ENCODE measurements at regions not wholly inside any gene's neighbourhood (a gene's known extent, or its start where the extent isn't known, plus 50 kb on each side); places are given as distances from the start of the nearest gene placed in this dataset.
A peak's percentile ranks its signal among the peaks of the same experiment; 100 is the strongest.

DNA sequence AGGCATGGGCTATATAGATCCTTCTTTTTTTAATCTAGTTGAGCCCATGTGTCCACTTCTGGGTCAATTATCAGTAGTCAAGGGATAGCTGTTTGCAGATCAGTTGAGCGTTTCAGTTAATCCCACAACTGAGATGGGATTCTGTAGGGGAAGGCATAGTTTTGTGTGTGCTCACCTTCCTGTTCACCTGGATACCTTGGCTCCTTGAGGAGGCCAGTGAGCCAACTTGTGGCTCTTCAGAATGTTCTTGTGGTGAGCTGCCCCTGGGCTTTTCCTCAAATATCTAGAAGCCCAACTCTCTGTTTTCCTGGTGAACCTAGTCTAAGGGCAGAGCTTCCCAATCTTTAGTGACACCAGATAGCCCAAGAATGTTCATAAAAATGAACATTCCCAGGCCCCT, 302.9 kb upstream of the TBX3 start:
- Mint-ChIP-seq H3K4me3 (no peak overlapping the region), H3K27me3 (ENCODE audit: insufficient read depth, low read depth) (peaks cover 6% of the 10 kb centered on the region), H3K9me3 (no peaks in the 10 kb centered on the region), H3K27ac (no peak overlapping the region), H3K36me3 (no peaks in the 10 kb centered on the region), H3K4me1 (peaks cover 10% of the 10 kb centered on the region)
- no peaks in the 10 kb centered on the region for H3K36me3 ChIP-seq
- H3K4me2 ChIP-seq, result no peak overlapping the region
- H2AFZ ChIP-seq (replicated peaks), result no peak overlapping the region
- H3K4me3 ChIP-seq, result no peak overlapping the region
- H3K79me2 ChIP-seq (ENCODE audit: low read depth), result no peaks in the 10 kb centered on the region
- DNase-seq (ENCODE audit: low spot score), result no peak
- no peak overlapping the region for H3K27ac ChIP-seq
- TF ChIP-seq, protein P1, sequence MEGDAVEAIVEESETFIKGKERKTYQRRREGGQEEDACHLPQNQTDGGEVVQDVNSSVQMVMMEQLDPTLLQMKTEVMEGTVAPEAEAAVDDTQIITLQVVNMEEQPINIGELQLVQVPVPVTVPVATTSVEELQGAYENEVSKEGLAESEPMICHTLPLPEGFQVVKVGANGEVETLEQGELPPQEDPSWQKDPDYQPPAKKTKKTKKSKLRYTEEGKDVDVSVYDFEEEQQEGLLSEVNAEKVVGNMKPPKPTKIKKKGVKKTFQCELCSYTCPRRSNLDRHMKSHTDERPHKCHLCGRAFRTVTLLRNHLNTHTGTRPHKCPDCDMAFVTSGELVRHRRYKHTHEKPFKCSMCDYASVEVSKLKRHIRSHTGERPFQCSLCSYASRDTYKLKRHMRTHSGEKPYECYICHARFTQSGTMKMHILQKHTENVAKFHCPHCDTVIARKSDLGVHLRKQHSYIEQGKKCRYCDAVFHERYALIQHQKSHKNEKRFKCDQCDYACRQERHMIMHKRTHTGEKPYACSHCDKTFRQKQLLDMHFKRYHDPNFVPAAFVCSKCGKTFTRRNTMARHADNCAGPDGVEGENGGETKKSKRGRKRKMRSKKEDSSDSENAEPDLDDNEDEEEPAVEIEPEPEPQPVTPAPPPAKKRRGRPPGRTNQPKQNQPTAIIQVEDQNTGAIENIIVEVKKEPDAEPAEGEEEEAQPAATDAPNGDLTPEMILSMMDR (IDR thresholded peaks at IDR 0.05), result no peak
- TF ChIP-seq EZH2phosphoT487 (IDR thresholded peaks at IDR 0.05), result no peak
- TF ChIP-seq EZH2 (IDR thresholded peaks at IDR 0.05), result no peak
- H3K9me3 ChIP-seq (ENCODE audit: low read depth), result no peaks in the 10 kb centered on the region
- H3K9ac ChIP-seq, result no peak overlapping the region
- no peaks in the 10 kb centered on the region for H3F3A ChIP-seq (ENCODE audit: low read depth)
- H4K20me1 ChIP-seq (ENCODE audit: low read depth), result no peaks in the 10 kb centered on the region
- no peaks in the 10 kb centered on the region for H3K27me3 ChIP-seq
- no peaks in the 10 kb centered on the region for H3K4me1 ChIP-seq

DNA sequence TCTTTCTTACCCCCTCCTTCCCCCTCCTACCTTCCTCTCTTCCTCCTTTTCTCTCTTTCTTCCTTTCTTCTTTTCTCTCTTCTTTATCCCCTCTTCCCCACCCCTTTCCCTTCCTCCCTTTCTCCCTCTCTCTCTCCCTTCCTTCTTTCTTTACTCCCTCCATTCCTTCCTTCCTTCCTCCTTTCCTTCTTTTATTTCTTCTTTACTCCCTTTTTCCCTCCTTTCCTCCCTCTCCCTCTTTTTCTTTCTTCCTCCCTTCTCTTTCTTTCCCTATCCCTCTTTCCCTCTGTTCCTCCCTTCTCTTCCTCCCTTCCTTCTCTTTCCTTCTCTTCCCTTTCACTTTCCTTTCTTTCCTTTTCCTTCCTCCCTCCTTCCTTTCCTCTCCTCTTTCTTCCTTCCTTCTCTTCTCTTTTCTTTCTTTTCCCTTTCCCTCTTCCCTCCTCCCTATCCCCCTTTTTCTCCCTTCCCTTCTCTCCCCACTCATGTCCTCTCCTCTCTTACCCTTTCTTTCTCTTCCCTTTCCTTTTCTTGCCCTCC, 302.3 kb upstream of the TBX3 start:
- H3K27ac Mint-ChIP-seq, result no peak overlapping the region
- Histone ChIP-seq H3K36me3 (no peaks in the 10 kb centered on the region), H3K9me3 (ENCODE audit: low read depth) (no peaks in the 10 kb centered on the region), H3K27ac (no peak overlapping the region), H3K79me2 (ENCODE audit: low read depth) (no peaks in the 10 kb centered on the region), H4K20me1 (ENCODE audit: low read depth) (no peaks in the 10 kb centered on the region), H3K27me3 (no peaks in the 10 kb centered on the region), H3K4me2 (no peak overlapping the region), H2AFZ (replicated peaks) (no peak overlapping the region), H3K4me1 (no peaks in the 10 kb centered on the region), H3K4me3 (no peak overlapping the region), H3F3A (ENCODE audit: low read depth) (no peaks in the 10 kb centered on the region), H3K9ac (no peak overlapping the region)
- H3K36me3 Mint-ChIP-seq, result no peaks in the 10 kb centered on the region
- TF ChIP-seq EZH2 (IDR thresholded peaks at IDR 0.05) (no peak), EZH2phosphoT487 (IDR thresholded peaks at IDR 0.05) (no peak)
- peaks cover 6% of the 10 kb centered on the region for H3K27me3 Mint-ChIP-seq (ENCODE audit: insufficient read depth, low read depth)
- peaks cover 10% of the 10 kb centered on the region for H3K4me1 Mint-ChIP-seq
- no peaks in the 10 kb centered on the region for H3K9me3 Mint-ChIP-seq
- DNase-seq (ENCODE audit: low spot score), result no peak
- H3K4me3 Mint-ChIP-seq, result no peak overlapping the region

DNA sequence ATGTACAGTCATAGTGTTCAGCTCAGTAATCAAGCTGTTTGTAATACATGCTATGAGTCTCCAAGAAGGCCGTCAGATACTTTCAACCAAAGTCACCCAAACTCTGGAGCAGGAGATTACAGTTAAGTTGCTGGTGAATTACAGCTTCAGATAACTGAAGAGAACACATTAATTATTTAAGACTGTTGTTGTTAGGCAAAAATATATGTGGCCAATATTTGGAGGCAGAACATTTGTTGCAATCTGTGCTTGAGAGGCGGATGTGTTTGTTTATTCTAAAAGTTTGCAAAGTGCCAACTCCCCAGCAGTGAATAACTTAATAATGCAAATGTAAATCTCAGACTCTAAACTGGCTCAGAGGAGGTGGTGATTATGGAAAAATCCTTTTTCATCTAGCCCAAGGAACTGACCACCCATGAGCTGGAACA, 300.7 kb upstream of the TBX3 start:
- Histone ChIP-seq H3K27me3 (no peaks in the 10 kb centered on the region), H3F3A (ENCODE audit: low read depth) (no peaks in the 10 kb centered on the region), H3K4me2 (no peak overlapping the region), H3K27ac (no peak overlapping the region), H3K36me3 (no peaks in the 10 kb centered on the region), H3K4me1 (no peaks in the 10 kb centered on the region), H3K9ac (no peak overlapping the region), H2AFZ (replicated peaks) (no peak overlapping the region), H3K4me3 (no peak overlapping the region), H3K79me2 (ENCODE audit: low read depth) (no peaks in the 10 kb centered on the region), H3K9me3 (ENCODE audit: low read depth) (no peaks in the 10 kb centered on the region), H4K20me1 (ENCODE audit: low read depth) (no peaks in the 10 kb centered on the region)
- Mint-ChIP-seq H3K4me3 (no peak overlapping the region), H3K4me1 (no peaks in the 10 kb centered on the region), H3K9me3 (no peaks in the 10 kb centered on the region), H3K27me3 (ENCODE audit: insufficient read depth, low read depth) (no peaks in the 10 kb centered on the region), H3K27ac (no peak overlapping the region), H3K36me3 (no peaks in the 10 kb centered on the region)
- DNase-seq (ENCODE audit: low spot score), result no peak
- TF ChIP-seq EZH2phosphoT487 (IDR thresholded peaks at IDR 0.05), result no peak
- TF ChIP-seq EZH2 (IDR thresholded peaks at IDR 0.05), result no peak
- TF ChIP-seq, protein P1 (IDR thresholded peaks at IDR 0.05), result no peak

DNA sequence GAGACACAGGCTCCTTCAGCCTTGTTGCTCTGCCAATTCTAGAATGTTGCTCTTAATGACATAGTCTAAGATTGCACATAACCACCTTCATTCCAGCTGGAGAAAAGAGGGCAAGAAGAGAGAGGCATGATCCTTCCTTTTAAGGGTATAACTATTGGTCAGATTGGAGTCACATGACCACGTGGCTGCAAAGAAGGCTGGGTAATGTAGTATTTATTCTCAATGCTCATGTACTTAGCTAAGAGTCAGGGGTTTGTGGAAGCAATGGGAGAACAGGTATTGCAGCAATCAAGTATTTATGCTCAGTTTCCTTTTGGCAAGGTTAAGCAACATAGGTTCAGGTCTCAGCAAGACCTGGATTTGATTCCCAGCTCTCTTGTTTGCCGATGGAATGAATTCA, 298.8 kb upstream of the TBX3 start:
- DNase-seq (ENCODE audit: low spot score), result no peak
- Histone ChIP-seq H3K36me3 (no peaks in the 10 kb centered on the region), H3K4me3 (no peak overlapping the region), H4K20me1 (ENCODE audit: low read depth) (no peaks in the 10 kb centered on the region), H3K27ac (no peak overlapping the region), H3K9ac (no peak overlapping the region), H3K27me3 (no peaks in the 10 kb centered on the region), H3F3A (ENCODE audit: low read depth) (no peaks in the 10 kb centered on the region), H3K79me2 (ENCODE audit: low read depth) (no peaks in the 10 kb centered on the region), H2AFZ (replicated peaks) (peak overlapping the region; percentile 82), H3K4me2 (no peak overlapping the region), H3K4me1 (no peaks in the 10 kb centered on the region), H3K9me3 (ENCODE audit: low read depth) (no peaks in the 10 kb centered on the region)
- Mint-ChIP-seq H3K4me1 (no peaks in the 10 kb centered on the region), H3K27ac (no peak overlapping the region), H3K4me3 (no peak overlapping the region), H3K27me3 (ENCODE audit: insufficient read depth, low read depth) (no peaks in the 10 kb centered on the region), H3K9me3 (no peaks in the 10 kb centered on the region), H3K36me3 (no peaks in the 10 kb centered on the region)
- TF ChIP-seq, protein P1 (IDR thresholded peaks at IDR 0.05), result no peak
- no peak for TF ChIP-seq EZH2 (IDR thresholded peaks at IDR 0.05)
- no peak for TF ChIP-seq EZH2phosphoT487 (IDR thresholded peaks at IDR 0.05)
